ENCODE measurements at regions not wholly inside any gene's neighbourhood (a gene's known extent, or its start where the extent isn't known, plus 50 kb on each side); places are given as distances from the start of the nearest gene placed in this dataset.

DNA sequence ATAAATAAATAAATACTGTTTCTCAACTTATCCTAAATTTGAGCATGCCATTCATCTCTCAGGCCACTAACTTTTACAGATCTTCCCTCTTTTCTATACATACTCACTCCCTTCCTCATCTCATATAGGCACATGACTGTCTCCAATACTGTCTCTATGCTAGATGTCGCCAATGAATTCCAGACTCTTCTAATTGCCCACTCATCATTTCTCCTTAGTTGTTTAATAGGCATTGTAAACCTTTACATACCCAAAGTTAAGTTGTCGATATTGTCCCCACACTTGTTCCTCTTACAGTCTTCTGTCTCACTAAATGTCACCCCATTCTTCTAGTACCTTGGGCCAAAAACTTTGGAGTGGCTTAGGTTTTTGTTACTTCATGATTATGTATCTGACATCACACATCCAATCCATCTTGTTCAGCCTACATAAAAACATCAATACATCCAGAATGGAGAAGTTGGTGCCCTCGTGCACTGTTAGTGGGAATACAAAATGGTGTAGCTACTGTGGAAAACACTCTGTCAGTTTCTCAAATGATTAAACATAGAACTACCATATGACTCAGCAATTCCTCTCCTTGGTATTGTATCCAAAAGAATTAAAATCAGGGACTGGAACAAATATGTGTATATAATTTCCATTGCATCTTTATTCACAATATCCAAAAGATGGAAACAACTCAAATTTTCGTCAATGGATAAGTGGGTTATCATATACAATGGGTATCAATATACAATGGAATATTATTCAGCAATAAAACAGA, 935.1 kb downstream of the SLC4A3 start:
- DNase-seq, result no peak
- in situ Hi-C loops (cut with HindIII; ENCODE audit: low pct_ligation_motif_present, low sequenced_read_pairs), result no loop called here
- no peaks in the 10 kb centered on the region for H3K27me3 ChIP-seq (replicated peaks)
- H3K27ac ChIP-seq, result no peak overlapping the region
- TF ChIP-seq CTCF (IDR thresholded peaks at IDR 0.05; ENCODE audit: low read depth, low read length, missing control alignments), result no peak
- no peaks in the 10 kb centered on the region for H3K36me3 ChIP-seq (replicated peaks)
- no peak overlapping the region for H3K4me3 ChIP-seq (ENCODE audit: low read depth, low read length)

DNA sequence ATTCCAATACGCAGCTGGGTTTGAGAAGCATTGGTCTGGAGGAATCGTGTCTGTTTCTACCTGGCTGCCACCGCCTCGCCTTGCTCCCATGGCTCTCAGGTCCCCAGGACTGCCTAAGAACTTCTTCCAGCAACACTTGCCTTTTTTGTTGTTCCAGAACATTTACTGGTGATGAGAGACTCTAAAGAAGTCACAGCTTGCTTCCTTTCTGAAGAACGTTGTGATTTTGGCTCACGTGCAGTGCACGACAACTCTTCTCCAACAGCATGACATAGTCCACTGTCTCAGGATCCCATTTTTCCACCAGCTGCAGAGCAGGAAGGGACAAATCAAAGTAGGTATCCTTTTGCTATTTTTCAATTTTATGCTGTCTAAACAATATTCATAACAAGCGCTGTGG, 940.9 kb downstream of the SLC4A3 start:
- in situ Hi-C loops (cut with HindIII; ENCODE audit: low pct_ligation_motif_present, low sequenced_read_pairs), result no loop called here
- no peak for TF ChIP-seq CTCF (IDR thresholded peaks at IDR 0.05; ENCODE audit: low read depth, low read length, missing control alignments)

GRCh38 chr2:220569112-220569897, 941.9 kb downstream of the SLC4A3 start:
- no peak for DNase-seq
- no peaks in the 10 kb centered on the region for H3K36me3 ChIP-seq (replicated peaks)
- in situ Hi-C loops (cut with HindIII; ENCODE audit: low pct_ligation_motif_present, low sequenced_read_pairs), result no loop called here
- no peaks in the 10 kb centered on the region for H3K27me3 ChIP-seq (replicated peaks)
- no peak overlapping the region for H3K4me3 ChIP-seq (ENCODE audit: low read depth, low read length)
- no peak for TF ChIP-seq CTCF (IDR thresholded peaks at IDR 0.05; ENCODE audit: low read depth, low read length, missing control alignments)
- H3K27ac ChIP-seq, result no peak overlapping the region

More for the DNA sequence above, 940.9 kb downstream of the SLC4A3 start:
- no peaks in the 10 kb centered on the region for H3K36me3 ChIP-seq (replicated peaks)
- no peak for DNase-seq
- H3K27me3 ChIP-seq (replicated peaks), result no peaks in the 10 kb centered on the region
- no peak overlapping the region for H3K4me3 ChIP-seq (ENCODE audit: low read depth, low read length)
- no peak overlapping the region for H3K27ac ChIP-seq

- Histone ChIP-seq H3K27ac (no peak overlapping the region), H3K27me3 (replicated peaks) (no peaks in the 10 kb centered on the region), H3K4me3 (ENCODE audit: low read depth, low read length) (no peak overlapping the region), H3K36me3 (replicated peaks) (no peaks in the 10 kb centered on the region)
- no peak for DNase-seq
- in situ Hi-C loops (cut with HindIII; ENCODE audit: low pct_ligation_motif_present, low sequenced_read_pairs), result no loop called here
- no peak for TF ChIP-seq CTCF (IDR thresholded peaks at IDR 0.05; ENCODE audit: low read depth, low read length, missing control alignments)
Observed at GRCh38 chr2:220572385-220572784, 945.0 kb downstream of the SLC4A3 start.

- H3K36me3 ChIP-seq (replicated peaks), result no peaks in the 10 kb centered on the region
- DNase-seq, result no peak
- TF ChIP-seq CTCF (IDR thresholded peaks at IDR 0.05; ENCODE audit: low read depth, low read length, missing control alignments), result no peak
- in situ Hi-C loops (cut with HindIII; ENCODE audit: low pct_ligation_motif_present, low sequenced_read_pairs), result no loop called here
- no peak overlapping the region for H3K4me3 ChIP-seq (ENCODE audit: low read depth, low read length)
- H3K27ac ChIP-seq, result no peak overlapping the region
- no peaks in the 10 kb centered on the region for H3K27me3 ChIP-seq (replicated peaks)
Observed at GRCh38 chr2:220574038-220574437, 946.6 kb downstream of the SLC4A3 start.
